Activated naive CD4-positive, alpha-beta T cell treated with anti-CD3 and anti-CD28 coated beads for 36 hours (primary cell): ENCODE measurements at regions not wholly inside any gene's neighbourhood (a gene's known extent, or its start where the extent isn't known, plus 50 kb on each side); places are given as distances from the start of the nearest gene placed in this dataset.
"Not testable (repeated sequence)": the region's sequence is repeated elsewhere in the genome, so short reads cannot be mapped to it uniquely, and the experiment has no call there.

Source experiments
- CTCF ChIA-PET: fragments of 350-600 bp; sonication (Branson Sonifier 250); formaldehyde crosslinking; loops from one replicate; lab custom pipeline; 2021; ENCODE audit warnings: antibody characterized with exemption; lab: Charles Lee
- DNase-seq: peaks from one replicate; pipeline ENCODE4 v3.0.0-alpha.2; 2020
- H3K27ac Mint-ChIP-seq: one replicate; pipeline ENCODE4 v1.8.0; 2021; ENCODE audit warnings: mild to moderate bottlenecking, mixed read lengths
- H3K27me3 Mint-ChIP-seq: one replicate; pipeline ENCODE4 v1.8.0; 2021; ENCODE audit warnings: low read depth, mixed read lengths
- H3K36me3 Mint-ChIP-seq: one replicate; pipeline ENCODE4 v1.8.0; 2021; ENCODE audit warnings: low read depth, mixed read lengths
- H3K4me1 Mint-ChIP-seq: one replicate; pipeline ENCODE4 v1.8.0; 2021; ENCODE audit warnings: low read depth, mixed read lengths
- H3K4me3 Mint-ChIP-seq: one replicate; pipeline ENCODE4 v1.8.0; 2021; ENCODE audit warnings: mild to moderate bottlenecking, moderate library complexity, mixed read lengths
- H3K9me3 Mint-ChIP-seq: one replicate; pipeline ENCODE4 v1.8.0; 2021; ENCODE audit warnings: mixed read lengths
- intact Hi-C: fragments of 100-400 bp; cut with micrococcal nuclease; formaldehyde crosslinking; loops from one replicate; pipeline ENCODE4 v1.15.1; 2023

DNA sequence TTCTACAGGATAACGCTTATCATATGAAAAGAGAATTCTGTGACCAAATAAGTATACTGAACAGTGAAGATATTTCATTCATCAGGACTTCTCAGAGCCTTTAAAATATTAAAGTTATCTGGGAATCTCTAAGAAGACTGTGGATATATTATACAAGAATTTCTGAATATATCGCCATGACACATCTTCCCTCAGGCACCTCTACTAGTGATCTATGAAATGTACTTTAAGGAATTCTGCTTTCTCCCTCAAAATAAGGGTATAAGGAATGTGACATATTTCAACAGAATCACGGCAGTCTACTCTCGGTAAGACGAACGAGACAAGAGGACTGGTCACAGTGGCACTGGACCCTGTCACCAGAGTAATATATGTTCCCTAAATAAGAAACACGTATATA is 504.2 kb upstream of the PHF14 start:
- no peaks in the 10 kb centered on the region for H3K36me3 Mint-ChIP-seq
- DNase-seq, result no peak
- no peak overlapping the region for H3K27ac Mint-ChIP-seq
- no peak overlapping the region for H3K4me3 Mint-ChIP-seq
- H3K4me1 Mint-ChIP-seq, result no peaks in the 10 kb centered on the region
- CTCF ChIA-PET, result no interaction called here
- H3K27me3 Mint-ChIP-seq, result no peaks in the 10 kb centered on the region
- peaks cover under 1% of the 10 kb centered on the region for H3K9me3 Mint-ChIP-seq
- intact Hi-C loops, result no loop called here

DNA sequence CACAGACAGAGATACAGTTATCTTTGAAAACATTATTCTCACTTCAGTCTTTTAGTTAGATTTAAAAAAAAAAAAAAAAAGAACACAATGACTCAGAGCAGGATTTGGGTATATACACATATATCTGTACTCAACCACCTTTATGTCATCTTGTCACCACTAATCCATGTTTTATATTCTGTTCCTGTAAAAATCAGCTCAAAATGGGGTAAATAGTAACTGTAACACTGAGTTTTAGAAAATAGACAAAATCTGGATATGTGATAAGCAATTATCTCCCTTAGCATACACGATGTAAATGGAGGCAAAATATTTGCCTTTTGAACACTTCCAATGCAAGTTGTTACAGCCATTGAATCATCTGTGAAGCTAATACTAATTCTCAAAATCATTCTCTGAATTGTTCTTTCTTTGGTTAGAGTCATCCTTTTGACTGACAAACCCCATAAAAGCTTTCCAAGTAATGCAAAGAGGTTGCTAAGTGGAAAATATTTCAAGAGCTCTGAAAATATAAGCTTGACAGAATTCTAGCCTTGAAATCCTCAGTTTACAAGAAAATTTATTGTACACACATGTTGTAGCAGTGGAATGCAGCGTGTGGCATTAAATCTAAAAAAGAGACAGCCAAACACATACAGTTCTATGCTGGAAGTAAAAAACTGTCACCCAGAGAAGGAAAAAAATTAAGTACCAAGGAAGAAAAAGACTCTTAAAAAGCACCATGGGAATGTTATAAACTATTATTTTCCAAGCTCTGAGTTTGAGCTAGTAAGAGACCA is 502.2 kb upstream of the PHF14 start:
- Mint-ChIP-seq H3K27ac (no peak overlapping the region), H3K9me3 (no peaks in the 10 kb centered on the region), H3K27me3 (no peaks in the 10 kb centered on the region), H3K36me3 (no peaks in the 10 kb centered on the region), H3K4me3 (no peak overlapping the region), H3K4me1 (no peaks in the 10 kb centered on the region)
- CTCF ChIA-PET, result no interaction called here
- intact Hi-C loops, result loop anchor here (10.0 kb wide), 1 partner anchor 413 kb away; no protein-coding TSS in a partner anchor
- no peak for DNase-seq

DNA sequence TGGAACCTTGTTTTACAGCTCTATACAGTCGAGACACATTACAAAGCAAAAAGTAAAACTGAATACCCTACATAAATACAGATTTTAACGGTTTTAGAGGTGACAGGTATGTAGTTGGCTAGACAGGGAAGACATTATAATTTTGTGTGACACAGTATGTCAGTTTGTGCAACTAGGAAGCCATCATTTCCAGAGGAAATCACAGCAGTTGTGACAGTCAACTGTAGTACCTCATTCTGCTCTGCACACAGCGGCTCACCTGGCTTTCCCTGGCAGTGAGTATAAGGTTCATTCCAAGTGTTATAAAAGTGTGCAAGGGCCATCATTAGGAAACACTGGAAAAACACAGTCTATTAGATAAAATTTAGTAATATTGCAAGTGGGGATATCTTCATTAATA is 501.6 kb upstream of the PHF14 start:
- H3K4me1 Mint-ChIP-seq, result no peaks in the 10 kb centered on the region
- CTCF ChIA-PET, result no interaction called here
- H3K27me3 Mint-ChIP-seq, result no peaks in the 10 kb centered on the region
- H3K27ac Mint-ChIP-seq, result no peak overlapping the region
- intact Hi-C loops, result loop anchor here (10.0 kb wide), 1 partner anchor 413 kb away; no protein-coding TSS in a partner anchor
- no peak for DNase-seq
- no peak overlapping the region for H3K4me3 Mint-ChIP-seq
- no peaks in the 10 kb centered on the region for H3K36me3 Mint-ChIP-seq
- no peaks in the 10 kb centered on the region for H3K9me3 Mint-ChIP-seq

DNA sequence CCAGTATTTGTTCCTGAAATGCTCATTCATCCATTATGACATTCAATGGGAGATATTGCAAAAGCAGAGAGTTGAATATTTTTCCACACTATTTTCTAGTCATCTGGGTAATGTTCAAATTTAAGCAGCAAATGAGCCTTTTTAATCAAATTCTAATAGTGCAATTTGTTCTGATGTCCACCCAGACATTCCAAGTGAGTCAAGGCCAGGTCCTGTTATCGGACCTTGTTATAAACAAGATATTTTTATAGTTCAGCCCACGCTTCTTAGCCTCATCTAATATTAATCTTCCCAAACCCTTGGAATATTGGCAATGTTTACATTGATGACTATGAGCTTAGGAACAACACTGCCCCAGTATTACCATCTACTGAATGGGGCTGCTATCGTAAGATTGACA is 500.1 kb upstream of the PHF14 start:
- Mint-ChIP-seq H3K9me3 (no peaks in the 10 kb centered on the region), H3K27ac (no peak overlapping the region), H3K36me3 (no peaks in the 10 kb centered on the region), H3K27me3 (no peaks in the 10 kb centered on the region), H3K4me1 (no peaks in the 10 kb centered on the region), H3K4me3 (no peak overlapping the region)
- CTCF ChIA-PET, result no interaction called here
- DNase-seq, result no peak
- intact Hi-C loops, result loop anchor here (10.0 kb wide), 1 partner anchor 411 kb away; no protein-coding TSS in a partner anchor

DNA sequence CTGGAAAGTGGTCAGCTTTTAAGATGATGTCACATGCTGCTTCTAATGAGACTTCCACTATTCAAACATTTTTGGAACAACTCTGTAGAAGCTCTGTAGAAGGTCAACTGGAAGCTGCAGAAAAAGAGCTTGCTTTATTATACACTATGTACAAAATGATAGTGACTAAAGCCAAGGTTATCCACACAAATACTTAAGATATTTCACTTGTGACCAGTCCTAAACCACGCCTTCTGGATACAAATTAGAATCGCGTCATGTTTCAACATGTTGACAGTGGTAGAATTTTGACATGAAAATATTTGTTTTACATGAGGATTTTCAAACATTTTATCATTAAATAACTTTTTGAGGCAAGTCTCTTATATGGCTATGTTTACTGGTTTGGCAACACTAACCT is 499.6 kb upstream of the PHF14 start:
- no peak for DNase-seq
- no peaks in the 10 kb centered on the region for H3K27me3 Mint-ChIP-seq
- no peaks in the 10 kb centered on the region for H3K36me3 Mint-ChIP-seq
- intact Hi-C loops, result loop anchor here (10.0 kb wide), 1 partner anchor 411 kb away; no protein-coding TSS in a partner anchor
- no peak overlapping the region for H3K27ac Mint-ChIP-seq
- no peak overlapping the region for H3K4me3 Mint-ChIP-seq
- CTCF ChIA-PET, result no interaction called here
- H3K9me3 Mint-ChIP-seq, result no peaks in the 10 kb centered on the region
- H3K4me1 Mint-ChIP-seq, result no peaks in the 10 kb centered on the region

DNA sequence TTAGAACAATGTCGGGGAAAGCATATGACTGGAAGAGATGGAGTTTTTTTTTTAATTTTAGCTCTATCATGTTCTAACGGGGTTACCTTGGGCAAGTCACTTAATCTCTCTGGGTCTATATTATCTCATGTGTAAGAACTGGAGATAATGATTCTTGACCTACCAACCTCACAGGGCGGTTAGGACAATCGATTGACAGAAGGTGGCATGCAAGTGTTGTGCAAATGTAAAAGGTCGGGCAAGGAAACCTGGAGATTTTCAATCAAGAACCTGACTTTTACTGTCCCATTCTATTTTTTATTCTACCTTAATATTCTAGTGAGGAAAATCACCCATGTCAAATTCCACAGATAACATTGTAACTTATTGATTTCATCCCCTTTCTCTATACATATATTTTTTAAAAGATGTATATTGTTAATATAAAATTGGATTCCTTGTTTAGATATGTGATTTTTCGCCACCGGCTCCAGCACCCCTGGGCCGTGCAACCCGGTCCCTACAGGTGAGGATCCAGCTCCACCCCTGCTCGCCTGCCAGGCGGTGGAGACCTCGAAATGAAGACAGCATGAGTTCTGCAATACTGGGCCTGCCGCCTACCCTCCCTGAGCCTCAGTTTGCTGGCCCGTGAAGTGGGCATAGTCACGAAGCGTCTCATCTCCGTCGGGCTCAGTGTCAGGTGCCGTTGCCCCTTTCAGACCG is 497.6 kb upstream of the PHF14 start:
- Mint-ChIP-seq H3K27ac (no peak overlapping the region), H3K9me3 (no peaks in the 10 kb centered on the region), H3K36me3 (no peaks in the 10 kb centered on the region), H3K4me3 (no peak overlapping the region), H3K27me3 (no peaks in the 10 kb centered on the region), H3K4me1 (no peaks in the 10 kb centered on the region)
- DNase-seq, result no peak
- CTCF ChIA-PET, result no interaction called here
- intact Hi-C loops, result loop anchor here (10.0 kb wide), 1 partner anchor 409 kb away; no protein-coding TSS in a partner anchor

DNA sequence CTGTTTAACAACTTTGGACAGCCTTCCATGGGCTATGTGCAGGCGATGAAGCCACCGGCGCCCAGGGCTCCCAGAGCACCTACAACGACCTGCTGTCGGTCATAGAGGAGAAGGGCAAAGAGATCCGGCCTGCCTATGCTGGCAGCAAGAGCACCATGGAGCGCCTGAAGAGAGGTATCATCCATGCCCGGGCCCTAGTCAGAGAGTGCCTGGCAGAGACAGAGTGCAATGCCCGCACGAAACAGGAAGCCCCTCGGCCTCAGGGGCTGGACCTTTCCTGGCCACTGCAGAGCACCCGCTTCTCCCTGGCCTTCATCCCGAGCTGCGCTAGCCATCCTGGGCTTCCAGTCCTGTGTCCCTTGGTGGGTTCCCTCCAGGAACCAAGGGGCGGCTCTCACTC is 497.0 kb upstream of the PHF14 start:
- no peaks in the 10 kb centered on the region for H3K9me3 Mint-ChIP-seq
- H3K27ac Mint-ChIP-seq, result no peak overlapping the region
- H3K36me3 Mint-ChIP-seq, result no peaks in the 10 kb centered on the region
- CTCF ChIA-PET, result no interaction called here
- DNase-seq, result no peak
- no peaks in the 10 kb centered on the region for H3K27me3 Mint-ChIP-seq
- no peak overlapping the region for H3K4me3 Mint-ChIP-seq
- intact Hi-C loops, result loop anchor here (10.0 kb wide), 1 partner anchor 408 kb away; no protein-coding TSS in a partner anchor
- no peaks in the 10 kb centered on the region for H3K4me1 Mint-ChIP-seq

DNA sequence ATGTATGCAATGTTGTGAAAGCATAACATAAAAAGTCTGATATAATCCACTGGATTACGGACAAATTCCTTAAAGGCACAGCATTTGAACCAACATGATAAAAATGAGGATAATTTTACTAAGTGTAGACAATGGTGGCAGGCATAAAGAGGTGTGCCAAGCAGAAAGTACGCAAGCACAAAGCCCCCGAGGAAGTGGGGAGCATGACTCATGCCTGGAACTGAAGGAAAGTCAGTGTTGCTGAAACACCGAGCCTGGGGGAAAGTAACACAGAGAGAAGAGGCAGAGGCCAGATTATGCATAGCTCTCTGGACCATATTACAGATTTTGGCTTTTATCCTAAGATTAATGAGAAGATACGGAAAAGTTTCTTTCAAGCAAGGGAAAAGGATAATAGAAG is 490.0 kb upstream of the PHF14 start:
- Mint-ChIP-seq H3K4me1 (no peaks in the 10 kb centered on the region), H3K36me3 (no peaks in the 10 kb centered on the region), H3K4me3 (no peak overlapping the region), H3K27ac (no peak overlapping the region), H3K9me3 (no peaks in the 10 kb centered on the region), H3K27me3 (no peaks in the 10 kb centered on the region)
- CTCF ChIA-PET, result no interaction called here
- DNase-seq, result no peak
- intact Hi-C loops, result no loop called here

DNA sequence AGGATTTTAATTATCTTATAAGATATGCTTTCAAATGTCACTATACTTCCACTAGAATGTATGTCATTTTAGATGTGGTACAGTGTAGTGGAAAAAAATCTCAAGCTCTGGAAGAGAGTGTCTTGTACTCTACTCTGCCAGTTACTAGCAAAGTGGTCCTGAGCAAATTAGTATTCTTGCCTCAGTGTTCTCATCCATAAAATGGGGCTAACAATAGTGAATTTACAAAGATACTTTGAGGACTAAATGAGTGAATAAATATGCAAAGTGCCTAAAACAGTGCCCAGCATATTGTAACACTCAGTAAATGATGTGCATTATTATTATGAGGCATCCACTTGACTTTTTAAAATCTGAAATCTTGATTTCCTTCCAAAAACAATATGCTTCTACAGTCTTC is 488.9 kb upstream of the PHF14 start:
- Mint-ChIP-seq H3K4me3 (no peak overlapping the region), H3K36me3 (no peaks in the 10 kb centered on the region), H3K27me3 (no peaks in the 10 kb centered on the region), H3K27ac (no peak overlapping the region), H3K9me3 (no peaks in the 10 kb centered on the region), H3K4me1 (no peaks in the 10 kb centered on the region)
- intact Hi-C loops, result no loop called here
- CTCF ChIA-PET, result no interaction called here
- no peak for DNase-seq

DNA sequence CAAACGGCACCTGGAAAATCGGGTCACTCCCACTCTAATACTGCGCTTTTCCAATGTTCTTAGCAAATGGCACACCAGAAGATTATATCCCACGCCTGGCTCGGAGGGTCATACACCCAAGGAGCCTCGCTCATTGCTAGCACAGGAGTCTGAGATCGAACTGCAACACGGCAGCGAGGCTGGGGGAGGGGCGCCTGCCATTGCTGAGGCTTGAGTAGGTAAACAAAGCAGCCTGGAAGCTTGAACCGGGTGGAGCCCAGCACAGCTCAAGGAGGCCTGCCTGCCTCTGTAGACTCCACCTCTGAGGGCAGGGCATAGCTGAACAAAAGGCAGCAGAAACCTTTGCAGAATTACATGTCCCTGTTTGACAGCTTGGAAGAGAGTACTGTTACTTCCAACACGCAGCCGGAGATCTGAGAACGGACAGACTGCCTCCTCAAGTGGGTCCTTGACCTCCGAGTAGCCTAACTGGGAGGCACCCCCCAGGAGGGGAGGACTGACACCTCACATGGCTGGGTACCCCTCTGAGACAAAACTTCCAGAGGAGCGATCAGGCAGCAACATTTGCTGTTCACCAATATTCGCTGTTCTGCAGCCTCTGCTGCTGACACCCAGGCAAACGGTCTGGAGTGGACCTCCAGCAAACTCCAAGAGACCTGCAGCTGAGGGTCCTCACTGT is 472.3 kb upstream of the PHF14 start:
- DNase-seq, H3K4me1 Mint-ChIP-seq, H3K27ac Mint-ChIP-seq, H3K4me3 Mint-ChIP-seq, H3K36me3 Mint-ChIP-seq, H3K27me3 Mint-ChIP-seq, intact Hi-C loops, CTCF ChIA-PET: not testable (repeated sequence)
- H3K9me3 Mint-ChIP-seq, result peaks cover 30% of the 10 kb centered on the region

DNA sequence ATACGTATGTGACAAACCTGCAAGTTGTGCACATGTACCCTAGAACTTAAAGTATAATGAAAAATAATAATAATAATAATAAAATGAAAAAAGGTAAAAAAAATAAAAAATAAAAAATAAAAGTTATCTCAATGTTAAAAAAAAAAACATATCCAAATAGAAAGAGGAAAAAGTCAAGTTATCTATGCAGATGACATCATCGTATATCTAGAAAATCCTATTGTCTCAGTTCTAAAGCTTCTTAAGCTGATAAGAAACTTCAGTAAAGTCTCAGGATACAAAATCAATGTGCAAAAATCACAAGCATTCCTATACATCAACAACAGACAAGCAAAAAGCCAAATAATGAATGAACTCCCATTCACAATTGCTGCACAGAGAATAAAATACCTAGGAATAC is 466.6 kb upstream of the PHF14 start:
- Mint-ChIP-seq H3K27ac (no peak overlapping the region), H3K9me3 (peaks cover 20% of the 10 kb centered on the region), H3K4me3 (no peak overlapping the region), H3K27me3 (no peaks in the 10 kb centered on the region), H3K4me1 (no peaks in the 10 kb centered on the region), H3K36me3 (no peaks in the 10 kb centered on the region)
- no peak for DNase-seq
- intact Hi-C loops, result no loop called here
- CTCF ChIA-PET, result interaction anchor here (0.6 kb wide), 1 partner anchor 40 kb away, joined by 3 read pairs; no protein-coding TSS in a partner anchor

DNA sequence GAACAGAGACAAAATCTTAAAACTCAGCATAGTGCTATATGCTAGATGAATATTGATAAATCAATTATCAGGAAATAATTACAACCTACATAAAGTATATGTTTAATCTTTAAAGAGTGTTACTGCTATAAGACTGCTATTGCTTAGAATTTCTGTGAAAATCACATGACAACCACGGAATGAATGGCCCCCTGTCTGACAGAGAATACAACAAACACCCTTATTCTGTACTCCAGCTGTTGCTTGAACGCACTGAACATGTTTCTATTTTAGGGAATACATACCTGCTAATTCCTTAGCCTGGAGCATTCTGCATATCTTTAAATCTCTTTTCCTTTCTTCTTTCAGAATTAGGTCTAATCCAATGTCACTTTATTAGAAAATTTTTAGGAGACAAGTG is 452.4 kb upstream of the PHF14 start:
- Mint-ChIP-seq H3K9me3 (no peaks in the 10 kb centered on the region), H3K36me3 (no peaks in the 10 kb centered on the region), H3K27ac (no peak overlapping the region), H3K4me1 (no peaks in the 10 kb centered on the region), H3K27me3 (no peaks in the 10 kb centered on the region), H3K4me3 (no peak overlapping the region)
- DNase-seq, result no peak
- intact Hi-C loops, result no loop called here
- CTCF ChIA-PET, result no interaction called here
